AG04449 (cell line): ENCODE measurements at regions not wholly inside any gene's neighbourhood (a gene's known extent, or its start where the extent isn't known, plus 50 kb on each side); places are given as distances from the start of the nearest gene placed in this dataset.

Source experiments
- CTCF ChIA-PET: fragments of 350-600 bp; formaldehyde crosslinking; extraction: SDS; loops from one replicate; lab custom pipeline; 2021; ENCODE audit warnings: antibody characterized with exemption; lab: Yijun Ruan, JAX
- POLR2A ChIA-PET: fragments of 400-600, 350-600 bp; formaldehyde crosslinking; extraction: SDS; loops from one replicate; lab custom pipeline; 2020; ENCODE audit warnings: antibody characterized with exemption, inconsistent platforms; lab: Yijun Ruan, JAX
- DNase-seq: peaks from one replicate; pipeline ENCODE4 v3.0.0-alpha.2; 2010; ENCODE audit warnings: low read depth, low spot score
- H3K4me3 ChIP-seq: 2 replicates; pipeline ENCODE4 v1.5.1; 2011; ENCODE audit warnings: low read depth, mild to moderate bottlenecking, control low read depth, low read length
- CTCF ChIP-seq: IDR thresholded peaks from one replicate; pipeline ENCODE4 v1.5.1; 2011; ENCODE audit warnings: mild to moderate bottlenecking, moderate library complexity, low read length, control low read depth, inconsistent platforms; ENCODE audit not compliant: insufficient read depth; ENCODE audit errors: missing control alignments

- CTCF ChIA-PET = interaction anchor here (2.2 to 4.7 kb wide), 2 partner anchors 9 to 260 kb away, joined by 9 to 36 read pairs; no protein-coding TSS in a partner anchor
- no peak for TF ChIP-seq CTCF
- no peak for DNase-seq
- H3K4me3 ChIP-seq = no peak overlapping the region
- POLR2A ChIA-PET = no interaction called here
Measured at GRCh38 chr10:78935697-78936407, 132.9 kb upstream of the ZMIZ1 start.

GRCh38 chr10:78936412-78937342 is 132.1 kb upstream of the ZMIZ1 start:
- no peak for DNase-seq
- POLR2A ChIA-PET = interaction anchor here (0.6 kb wide), 1 partner anchor 143 kb away, joined by 3 read pairs; no protein-coding TSS in a partner anchor
- CTCF ChIA-PET = interaction anchor here (4.7 kb wide), 1 partner anchor 8 kb away, joined by 36 read pairs; no protein-coding TSS in a partner anchor
- no peak for TF ChIP-seq CTCF
- H3K4me3 ChIP-seq = no peak overlapping the region

GRCh38 chr10:78937393-78937792 is 131.4 kb upstream of the ZMIZ1 start:
- ChIA-PET CTCF (no interaction called here), POLR2A (interaction anchor here (0.6 kb wide), 1 partner anchor 144 kb away, joined by 3 read pairs; no protein-coding TSS in a partner anchor)
- DNase-seq = no peak
- no peak for TF ChIP-seq CTCF
- H3K4me3 ChIP-seq = no peak overlapping the region

- CTCF ChIA-PET = no interaction called here
- DNase-seq = no peak
- peak; percentile 10 for TF ChIP-seq CTCF
- H3K4me3 ChIP-seq = no peak overlapping the region
- POLR2A ChIA-PET = no interaction called here
Measured at GRCh38 chr10:78937800-78938694, 130.7 kb upstream of the ZMIZ1 start.

GRCh38 chr10:78938695-78939672 is 129.8 kb upstream of the ZMIZ1 start:
- ChIA-PET POLR2A (no interaction called here), CTCF (no interaction called here)
- no peak for TF ChIP-seq CTCF
- no peak for DNase-seq
- H3K4me3 ChIP-seq = no peak overlapping the region
